ENCODE measurements at regions not wholly inside any gene's neighbourhood (a gene's known extent, or its start where the extent isn't known, plus 50 kb on each side); places are given as distances from the start of the nearest gene placed in this dataset.

DNA sequence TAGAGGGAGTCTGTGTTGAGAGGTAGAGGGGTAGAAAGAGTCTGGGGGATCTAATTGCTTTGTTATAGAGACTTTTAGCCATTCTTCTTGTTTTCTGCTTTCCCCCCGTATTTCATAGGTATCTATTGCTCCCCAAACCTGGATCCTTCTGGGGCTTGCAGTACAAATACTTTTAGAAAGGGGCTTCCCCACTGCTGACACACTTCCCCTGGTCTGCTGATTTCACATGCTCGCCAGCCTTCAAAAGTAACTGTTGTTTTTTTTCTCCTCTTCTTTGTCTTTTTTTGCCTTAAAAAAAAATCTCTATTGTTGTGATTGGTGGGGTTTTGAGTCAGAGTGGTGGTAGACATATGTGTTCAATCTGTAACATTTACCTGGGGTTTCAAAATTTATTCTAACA, 300.6 kb upstream of the AZI2 start:
- Histone ChIP-seq H3K79me2 (ENCODE audit: insufficient read depth, low read length) (no peaks in the 10 kb centered on the region), H3K9me3 (ENCODE audit: control insufficient read depth in 1 of 2, insufficient read depth in 1 of 2, low read depth in 1 of 2, low read length in 2 of 2) (no peaks in the 10 kb centered on the region), H3K27me3 (ENCODE audit: insufficient read depth, low read length) (no peaks in the 10 kb centered on the region), H2AFZ (ENCODE audit: low read depth, low read length, poor library complexity, severe bottlenecking) (no peak overlapping the region), H3K27ac (ENCODE audit: low read depth, low read length) (no peak overlapping the region), H3K4me1 (ENCODE audit: control insufficient read depth in 1 of 2, insufficient read depth in 2 of 2, low read length in 2 of 2) (no peaks in the 10 kb centered on the region), H3K4me3 (replicated peaks in 1 of 2; ENCODE audit: low read depth in 1 of 2, low read length in 2 of 2) (no peak overlapping the region), H4K20me1 (ENCODE audit: insufficient read depth) (no peaks in the 10 kb centered on the region), H3K9me2 (ENCODE audit: insufficient read depth) (no peaks in the 10 kb centered on the region), H3K4me2 (ENCODE audit: low read length) (no peak overlapping the region), H3K9ac (ENCODE audit: low read length) (no peak overlapping the region), H3K36me3 (ENCODE audit: control insufficient read depth in 1 of 2, insufficient read depth in 2 of 2, low read length in 2 of 2) (no peaks in the 10 kb centered on the region)
- DNase-seq (ENCODE audit: low read depth, low spot score) (no peak), ATAC-seq (no peak)
- no TSS peak for BruUV-seq (replicated peaks)
- ChIA-PET CTCF (no interaction called here), POLR2A (no interaction called here), RAD21 (ENCODE audit: low non-redundant PET in 1 of 2, low total read pairs in 2 of 2, uncharacterized antibody in 2 of 2, unreplicated experiment in 2 of 2) (no interaction called here)
- intact Hi-C loops (cut with micrococcal nuclease), result no loop called here
- TF ChIP-seq YY1 (IDR thresholded peaks at IDR 0.05; ENCODE audit: extremely low read depth, insufficient replicate concordance, low read depth, low read length), result no peak
- TF ChIP-seq, protein P1, sequence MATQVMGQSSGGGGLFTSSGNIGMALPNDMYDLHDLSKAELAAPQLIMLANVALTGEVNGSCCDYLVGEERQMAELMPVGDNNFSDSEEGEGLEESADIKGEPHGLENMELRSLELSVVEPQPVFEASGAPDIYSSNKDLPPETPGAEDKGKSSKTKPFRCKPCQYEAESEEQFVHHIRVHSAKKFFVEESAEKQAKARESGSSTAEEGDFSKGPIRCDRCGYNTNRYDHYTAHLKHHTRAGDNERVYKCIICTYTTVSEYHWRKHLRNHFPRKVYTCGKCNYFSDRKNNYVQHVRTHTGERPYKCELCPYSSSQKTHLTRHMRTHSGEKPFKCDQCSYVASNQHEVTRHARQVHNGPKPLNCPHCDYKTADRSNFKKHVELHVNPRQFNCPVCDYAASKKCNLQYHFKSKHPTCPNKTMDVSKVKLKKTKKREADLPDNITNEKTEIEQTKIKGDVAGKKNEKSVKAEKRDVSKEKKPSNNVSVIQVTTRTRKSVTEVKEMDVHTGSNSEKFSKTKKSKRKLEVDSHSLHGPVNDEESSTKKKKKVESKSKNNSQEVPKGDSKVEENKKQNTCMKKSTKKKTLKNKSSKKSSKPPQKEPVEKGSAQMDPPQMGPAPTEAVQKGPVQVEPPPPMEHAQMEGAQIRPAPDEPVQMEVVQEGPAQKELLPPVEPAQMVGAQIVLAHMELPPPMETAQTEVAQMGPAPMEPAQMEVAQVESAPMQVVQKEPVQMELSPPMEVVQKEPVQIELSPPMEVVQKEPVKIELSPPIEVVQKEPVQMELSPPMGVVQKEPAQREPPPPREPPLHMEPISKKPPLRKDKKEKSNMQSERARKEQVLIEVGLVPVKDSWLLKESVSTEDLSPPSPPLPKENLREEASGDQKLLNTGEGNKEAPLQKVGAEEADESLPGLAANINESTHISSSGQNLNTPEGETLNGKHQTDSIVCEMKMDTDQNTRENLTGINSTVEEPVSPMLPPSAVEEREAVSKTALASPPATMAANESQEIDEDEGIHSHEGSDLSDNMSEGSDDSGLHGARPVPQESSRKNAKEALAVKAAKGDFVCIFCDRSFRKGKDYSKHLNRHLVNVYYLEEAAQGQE (IDR thresholded peaks at IDR 0.05; ENCODE audit: low read depth), result no peak

DNA sequence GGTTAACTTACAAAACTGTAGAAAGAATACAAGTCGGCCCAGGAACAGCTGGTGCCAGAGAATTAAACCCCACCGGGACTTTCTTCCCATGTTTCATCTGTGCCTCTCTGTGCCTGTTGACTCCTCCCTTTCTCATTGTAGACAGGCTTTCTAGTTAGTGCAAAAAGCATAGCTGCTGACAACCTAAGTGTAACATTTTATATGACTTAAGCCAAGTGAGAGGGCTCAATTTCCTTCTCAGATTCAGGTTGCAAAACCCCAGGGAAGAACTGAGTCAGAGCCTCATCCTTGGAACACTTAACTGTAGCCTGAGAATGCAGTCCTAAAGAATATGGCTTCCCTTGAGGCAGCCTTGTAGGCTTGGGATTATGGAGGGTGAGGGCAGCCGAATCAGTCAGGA, 302.5 kb upstream of the AZI2 start:
- ATAC-seq (no peak), DNase-seq (ENCODE audit: low read depth, low spot score) (no peak)
- Histone ChIP-seq H3K9ac (ENCODE audit: low read length) (no peak overlapping the region), H2AFZ (ENCODE audit: low read depth, low read length, poor library complexity, severe bottlenecking) (no peak overlapping the region), H3K27ac (ENCODE audit: low read depth, low read length) (no peak overlapping the region), H3K4me3 (replicated peaks in 1 of 2; ENCODE audit: low read depth in 1 of 2, low read length in 2 of 2) (no peak overlapping the region), H3K36me3 (ENCODE audit: control insufficient read depth in 1 of 2, insufficient read depth in 2 of 2, low read length in 2 of 2) (no peaks in the 10 kb centered on the region), H3K79me2 (ENCODE audit: insufficient read depth, low read length) (no peaks in the 10 kb centered on the region), H3K4me2 (ENCODE audit: low read length) (no peak overlapping the region), H3K27me3 (ENCODE audit: insufficient read depth, low read length) (no peaks in the 10 kb centered on the region), H3K4me1 (ENCODE audit: control insufficient read depth in 1 of 2, insufficient read depth in 2 of 2, low read length in 2 of 2) (no peaks in the 10 kb centered on the region), H3K9me3 (ENCODE audit: control insufficient read depth in 1 of 2, insufficient read depth in 1 of 2, low read depth in 1 of 2, low read length in 2 of 2) (no peaks in the 10 kb centered on the region), H4K20me1 (ENCODE audit: insufficient read depth) (no peaks in the 10 kb centered on the region), H3K9me2 (ENCODE audit: insufficient read depth) (no peaks in the 10 kb centered on the region)
- POLR2A ChIA-PET, result no interaction called here
- no peak for TF ChIP-seq POLR2AphosphoS5 (IDR thresholded peaks at IDR 0.05; ENCODE audit: low read depth, low read length)
- TF ChIP-seq EGR1 (IDR thresholded peaks at IDR 0.05; ENCODE audit: low read depth), result no peak
- no peak for TF ChIP-seq FOSL1 (IDR thresholded peaks at IDR 0.05; ENCODE audit: low read depth)
- TF ChIP-seq, protein P2, sequence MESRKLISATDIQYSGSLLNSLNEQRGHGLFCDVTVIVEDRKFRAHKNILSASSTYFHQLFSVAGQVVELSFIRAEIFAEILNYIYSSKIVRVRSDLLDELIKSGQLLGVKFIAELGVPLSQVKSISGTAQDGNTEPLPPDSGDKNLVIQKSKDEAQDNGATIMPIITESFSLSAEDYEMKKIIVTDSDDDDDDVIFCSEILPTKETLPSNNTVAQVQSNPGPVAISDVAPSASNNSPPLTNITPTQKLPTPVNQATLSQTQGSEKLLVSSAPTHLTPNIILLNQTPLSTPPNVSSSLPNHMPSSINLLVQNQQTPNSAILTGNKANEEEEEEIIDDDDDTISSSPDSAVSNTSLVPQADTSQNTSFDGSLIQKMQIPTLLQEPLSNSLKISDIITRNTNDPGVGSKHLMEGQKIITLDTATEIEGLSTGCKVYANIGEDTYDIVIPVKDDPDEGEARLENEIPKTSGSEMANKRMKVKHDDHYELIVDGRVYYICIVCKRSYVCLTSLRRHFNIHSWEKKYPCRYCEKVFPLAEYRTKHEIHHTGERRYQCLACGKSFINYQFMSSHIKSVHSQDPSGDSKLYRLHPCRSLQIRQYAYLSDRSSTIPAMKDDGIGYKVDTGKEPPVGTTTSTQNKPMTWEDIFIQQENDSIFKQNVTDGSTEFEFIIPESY (IDR thresholded peaks at IDR 0.05; ENCODE audit: extremely low read depth, insufficient replicate concordance, low read length), result no peak
- TF ChIP-seq RAD21 (IDR thresholded peaks at IDR 0.05; ENCODE audit: low read depth), result no peak
- TF ChIP-seq SIN3A (IDR thresholded peaks at IDR 0.05; ENCODE audit: low read depth), result no peak
- no TSS peak for BruUV-seq (replicated peaks)
- RAD21 ChIA-PET (ENCODE audit: low non-redundant PET in 1 of 2, low total read pairs in 2 of 2, uncharacterized antibody in 2 of 2, unreplicated experiment in 2 of 2), result no interaction called here
- intact Hi-C loops (cut with micrococcal nuclease), result no loop called here
- CTCF ChIA-PET, result interaction anchor here (1.4 kb wide), 1 partner anchor 16 kb away, joined by 3 read pairs; no protein-coding TSS in a partner anchor

Measured in HCT116 (cell line).